KBM-7 (cell line): ENCODE measurements at regions not wholly inside any gene's neighbourhood (a gene's known extent, or its start where the extent isn't known, plus 50 kb on each side); places are given as distances from the start of the nearest gene placed in this dataset.

ENCODE experiments used
- DNase-seq: peaks from one replicate; pipeline ENCODE4 v3.0.0-alpha.2; 2015
- in situ Hi-C: fragments of 300-500 bp; cut with MboI; formaldehyde crosslinking; loops from 2 replicates; pipeline ENCODE4 v1.14.3; 2020; ENCODE audit warnings: low sequenced_read_pairs, low pct_unique_long_range_greater_than_20kb, mixed read lengths

- in situ Hi-C loops = no loop called here
- DNase-seq = no peak
Observed at GRCh38 chr3:135803028-135803692, 162.4 kb upstream of the PPP2R3A start.

- no peak for DNase-seq
- in situ Hi-C loops = no loop called here
Observed at GRCh38 chr3:135805752-135806151, 159.8 kb upstream of the PPP2R3A start.

- DNase-seq = no peak
- in situ Hi-C loops = no loop called here
Observed at GRCh38 chr3:135806317-135806716, 159.2 kb upstream of the PPP2R3A start.

GRCh38 chr3:135807879-135808278, 157.6 kb upstream of the PPP2R3A start:
- in situ Hi-C loops = no loop called here
- DNase-seq = no peak

- no peak for DNase-seq
- in situ Hi-C loops = no loop called here
Observed at GRCh38 chr3:135809021-135809634, 156.4 kb upstream of the PPP2R3A start.

GRCh38 chr3:135811651-135812050, 153.9 kb upstream of the PPP2R3A start:
- no peak for DNase-seq
- in situ Hi-C loops = no loop called here

GRCh38 chr3:135812057-135812456, 153.5 kb upstream of the PPP2R3A start:
- in situ Hi-C loops = no loop called here
- DNase-seq = no peak

GRCh38 chr3:135834465-135834864, 131.1 kb upstream of the PPP2R3A start:
- no peak for DNase-seq
- in situ Hi-C loops = no loop called here

GRCh38 chr3:135837977-135838631, 127.4 kb upstream of the PPP2R3A start:
- in situ Hi-C loops = no loop called here
- DNase-seq = no peak

- no peak for DNase-seq
- in situ Hi-C loops = no loop called here
Observed at GRCh38 chr3:135840436-135840835, 125.1 kb upstream of the PPP2R3A start.

GRCh38 chr3:135844386-135844785, 121.1 kb upstream of the PPP2R3A start:
- DNase-seq = no peak

GRCh38 chr3:135848051-135848450, 117.5 kb upstream of the PPP2R3A start:
- in situ Hi-C loops = no loop called here
- no peak for DNase-seq

More at GRCh38 chr3:135844386-135844785, 121.1 kb upstream of the PPP2R3A start:
- in situ Hi-C loops = no loop called here

GRCh38 chr3:135849827-135850226, 115.7 kb upstream of the PPP2R3A start:
- DNase-seq = no peak
- in situ Hi-C loops = no loop called here

GRCh38 chr3:135851201-135852081, 114.1 kb upstream of the PPP2R3A start:
- in situ Hi-C loops = no loop called here
- DNase-seq = no peak

- in situ Hi-C loops = no loop called here
- no peak for DNase-seq
Observed at GRCh38 chr3:135853981-135854380, 111.5 kb upstream of the PPP2R3A start.

- in situ Hi-C loops = no loop called here
- DNase-seq = no peak
Observed at GRCh38 chr3:135860761-135861160, 104.8 kb upstream of the PPP2R3A start.

GRCh38 chr3:135862361-135862760, 103.2 kb upstream of the PPP2R3A start:
- in situ Hi-C loops = no loop called here
- no peak for DNase-seq

GRCh38 chr3:135864060-135864459, 101.5 kb upstream of the PPP2R3A start:
- DNase-seq = no peak
- in situ Hi-C loops = no loop called here

GRCh38 chr3:135865085-135865484, 100.4 kb upstream of the PPP2R3A start:
- in situ Hi-C loops = no loop called here
- no peak for DNase-seq

GRCh38 chr3:135865553-135865952, 100.0 kb upstream of the PPP2R3A start:
- DNase-seq = no peak
- in situ Hi-C loops = no loop called here
